Adrenal gland (tissue), 9 donors: ENCODE measurements at regions not wholly inside any gene's neighbourhood (a gene's known extent, or its start where the extent isn't known, plus 50 kb on each side); places are given as distances from the start of the nearest gene placed in this dataset.

Experiments
- DNase-seq, 7 donors: peaks; one replicate each; pipeline ENCODE4 v3.0.0-alpha.2; 2019 to 2020
- H3K27ac ChIP-seq, 5 donors: fragments of 200-600 bp; sonication (generic) in 4 of 5; 1 replicate in 3 of 5; 2 replicates in 2 of 5; pipeline versions ENCODE4 v1.5.1 to v1.8.0; 2016 to 2020; ENCODE audit warnings: mild to moderate bottlenecking in 1 of 5
- H3K27me3 ChIP-seq: fragments of 200-600 bp; 2 replicates; pipeline ENCODE4 v1.8.0; 2021
- H3K36me3 ChIP-seq, 2 donors: fragments of 200-600 bp; replicated peaks in 1 of 2; 1 replicate in 1 of 2; 2 replicates in 1 of 2; pipeline versions ENCODE4 v1.5.1 to v1.8.0; 2018 to 2022
- H3K4me1 ChIP-seq, 2 donors: fragments of 200-600 bp; replicated peaks in 1 of 2; 1 replicate in 1 of 2; 2 replicates in 1 of 2; pipeline versions ENCODE4 v1.5.1 to v1.8.0; 2018 to 2021
- H3K4me3 ChIP-seq, 4 donors: fragments of 200-600 bp; sonication (generic) in 3 of 4; one replicate each; pipeline ENCODE4 v1.5.1; 2016 to 2018
- H3K9me3 ChIP-seq, 3 donors: fragments of 200-600 bp; sonication (generic) in 1 of 3; replicated peaks in 1 of 3; 1 replicate in 2 of 3; 2 replicates in 1 of 3; pipeline versions ENCODE4 v1.5.1 to v1.8.0; 2016 to 2021
- CTCF ChIP-seq, 6 experiments: fragments of 450-650 bp in 4 of 6; fragments of 200-600 bp in 2 of 6; sonication (generic) in 1 of 6; IDR thresholded peaks; 1 replicate in 5 of 6; 2 replicates in 1 of 6; pipeline versions ENCODE4 v1.5.1 to v1.8.0; 2016 to 2021; ENCODE audit warnings: antibody characterized with exemption in 6 of 6, mild to moderate bottlenecking in 2 of 6, moderate library complexity in 1 of 6
- POLR2A ChIP-seq, 2 donors: fragments of 450-650 bp; IDR thresholded peaks; one replicate each; pipeline ENCODE4 v1.6.1; 2017; ENCODE audit warnings: antibody characterized with exemption in 2 of 2, mild to moderate bottlenecking in 2 of 2, moderate library complexity in 1 of 2
- WGBS, 4 donors: extraction: QIAGEN DNeasy Blood & Tissue Kit in 2 of 4; methylation state at CpG; one replicate each; pipeline versions ENCODE4 v1.1.5 to v1.1.7; 2013 to 2017; 5-methylcytosine and 5-hydroxymethylcytosine counted together
- intact Hi-C, 2 donors: fragments of 100-400 bp; cut with DNase I; formaldehyde crosslinking; loops; one replicate each; pipeline versions ENCODE4 v1.14.1 to v1.15.0; 2022 to 2023
- donor health status: healthy with polysubstance abuse.
- donor health status: Bipolar disorder and iron deficiency.
- donor health status: DM: yes; HTN: yes; CAD: no.
- donor health status: DM: no; HTN: no; CAD: no.
- donor health status: DM: no; HTN: no; CAD: no.

GRCh38 chr5:64110222-64110621, 55.4 kb upstream of the RNF180 start:
- H3K27ac ChIP-seq = no peak overlapping the region
- H3K9me3 ChIP-seq = no peaks in the 10 kb centered on the region
- DNase-seq = no peak
- no peaks in the 10 kb centered on the region for H3K27me3 ChIP-seq
- no peak overlapping the region for H3K4me3 ChIP-seq
- intact Hi-C loops = no loop called here
- no peak for TF ChIP-seq POLR2A (IDR thresholded peaks at IDR 0.05)
- TF ChIP-seq CTCF (IDR thresholded peaks at IDR 0.05) = no peak
- H3K36me3 ChIP-seq = no peaks in the 10 kb centered on the region
- H3K4me1 ChIP-seq = no peaks in the 10 kb centered on the region
- 58 to 69% (median 63%) methylated on average over 2 of the region's 2 CpGs for WGBS, 4 donors

GRCh38 chr5:64108674-64109073, 57.0 kb upstream of the RNF180 start:
- Histone ChIP-seq H3K9me3 (no peaks in the 10 kb centered on the region), H3K27me3 (no peaks in the 10 kb centered on the region), H3K4me1 (no peaks in the 10 kb centered on the region), H3K4me3 (no peak overlapping the region), H3K27ac (no peak overlapping the region), H3K36me3 (no peaks in the 10 kb centered on the region)
- TF ChIP-seq POLR2A (IDR thresholded peaks at IDR 0.05) = no peak
- TF ChIP-seq CTCF (IDR thresholded peaks at IDR 0.05) = no peak
- DNase-seq = no peak
- 62 to 70% (median 69%) methylated on average over 4 of the region's 4 CpGs for WGBS, 4 donors
- intact Hi-C loops = no loop called here

GRCh38 chr5:64100203-64100602, 65.4 kb upstream of the RNF180 start:
- Histone ChIP-seq H3K27me3 (no peaks in the 10 kb centered on the region), H3K36me3 (no peaks in the 10 kb centered on the region), H3K9me3 (no peaks in the 10 kb centered on the region), H3K4me1 (no peaks in the 10 kb centered on the region), H3K27ac (no peak overlapping the region), H3K4me3 (no peak overlapping the region)
- intact Hi-C loops = no loop called here
- no peak for DNase-seq
- no peak for TF ChIP-seq POLR2A (IDR thresholded peaks at IDR 0.05)
- no peak for TF ChIP-seq CTCF (IDR thresholded peaks at IDR 0.05)
- 45 to 85% (median 53%) methylated on average over 1 of the region's 1 CpG for WGBS, 4 donors

- intact Hi-C loops = no loop called here
- Histone ChIP-seq H3K4me1 (no peaks in the 10 kb centered on the region), H3K9me3 (no peaks in the 10 kb centered on the region), H3K27ac (no peak overlapping the region), H3K27me3 (no peaks in the 10 kb centered on the region), H3K36me3 (no peaks in the 10 kb centered on the region), H3K4me3 (no peak overlapping the region)
- no peak for DNase-seq
- TF ChIP-seq CTCF (IDR thresholded peaks at IDR 0.05) (no peak), POLR2A (IDR thresholded peaks at IDR 0.05) (no peak)
Observed at GRCh38 chr5:64096771-64097170, 68.9 kb upstream of the RNF180 start.
